Ishikawa (cell line): ENCODE measurements at regions not wholly inside any gene's neighbourhood (a gene's known extent, or its start where the extent isn't known, plus 50 kb on each side); places are given as distances from the start of the nearest gene placed in this dataset.

Source experiments
- CEBPB ChIP-seq: IDR thresholded peaks from 2 replicates; pipeline ENCODE4 v1.6.1; 2012
- CREB1 ChIP-seq: IDR thresholded peaks from 2 replicates; pipeline ENCODE4 v1.6.1; 2012; ENCODE audit warnings: low read depth
- EGR1 ChIP-seq: IDR thresholded peaks from 2 replicates; pipeline ENCODE4 v1.6.1; 2012
- EP300 ChIP-seq: IDR thresholded peaks from 2 replicates; pipeline ENCODE4 v1.6.1; 2012; ENCODE audit warnings: borderline replicate concordance
- FOXM1 ChIP-seq: IDR thresholded peaks from 2 replicates; pipeline ENCODE4 v1.6.1; 2012; ENCODE audit warnings: low read depth, borderline replicate concordance
- NFIC ChIP-seq: IDR thresholded peaks from 2 replicates; pipeline ENCODE4 v1.6.1; 2012
- RAD21 ChIP-seq: IDR thresholded peaks from 2 replicates; pipeline ENCODE4 v1.6.1; 2012; ENCODE audit warnings: low read depth
- TAF1 ChIP-seq: IDR thresholded peaks from 2 replicates; pipeline ENCODE4 v1.6.1; 2012; ENCODE audit warnings: low read depth, mild to moderate bottlenecking
- TCF12 ChIP-seq: IDR thresholded peaks from 2 replicates; pipeline ENCODE4 v1.6.1; 2012; ENCODE audit warnings: low read depth
- TEAD4 ChIP-seq: IDR thresholded peaks from 2 replicates; pipeline ENCODE4 v1.6.1; 2012
- YY1 ChIP-seq: IDR thresholded peaks from 2 replicates; pipeline ENCODE4 v1.6.1; 2012; ENCODE audit warnings: low read depth
- ZBTB7A ChIP-seq: IDR thresholded peaks from 2 replicates; pipeline ENCODE4 v1.6.1; 2012; ENCODE audit warnings: low read depth
- TF ChIP-seq, protein P1 (sequence below): IDR thresholded peaks from 2 replicates; pipeline ENCODE4 v1.6.1; 2012
- TF ChIP-seq, protein P2 (sequence below): IDR thresholded peaks from 2 replicates; pipeline ENCODE4 v1.6.1; 2012; ENCODE audit warnings: low read depth, mild to moderate bottlenecking
- TF ChIP-seq, protein P3 (sequence below): IDR thresholded peaks from 2 replicates; pipeline ENCODE4 v1.6.1; 2012

DNA sequence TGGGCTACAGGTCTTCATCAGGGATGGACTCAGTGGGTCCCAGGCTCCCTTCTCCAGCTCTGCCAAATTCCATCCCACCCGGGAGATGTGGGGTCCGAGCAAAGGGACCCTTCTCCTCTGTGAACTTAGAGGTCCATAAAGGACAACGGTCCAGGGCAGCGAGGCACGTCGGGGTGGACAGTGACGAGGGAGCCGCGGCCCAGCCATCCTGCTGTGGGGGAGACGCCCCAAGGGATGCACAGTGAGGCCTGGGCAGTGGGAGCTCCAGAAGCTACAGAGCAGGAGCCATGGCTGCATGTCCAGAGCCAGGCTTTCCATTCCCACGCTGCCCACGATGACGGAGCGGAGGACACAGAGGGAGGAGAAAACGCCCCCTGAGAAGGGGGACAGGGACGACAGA, 107.5 kb upstream of the PPP1R26 start:
- TF ChIP-seq TAF1 (no peak), TEAD4 (no peak), RAD21 (no peak), CREB1 (no peak)
- TF ChIP-seq, protein P1, sequence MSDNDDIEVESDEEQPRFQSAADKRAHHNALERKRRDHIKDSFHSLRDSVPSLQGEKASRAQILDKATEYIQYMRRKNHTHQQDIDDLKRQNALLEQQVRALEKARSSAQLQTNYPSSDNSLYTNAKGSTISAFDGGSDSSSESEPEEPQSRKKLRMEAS: no peak

DNA sequence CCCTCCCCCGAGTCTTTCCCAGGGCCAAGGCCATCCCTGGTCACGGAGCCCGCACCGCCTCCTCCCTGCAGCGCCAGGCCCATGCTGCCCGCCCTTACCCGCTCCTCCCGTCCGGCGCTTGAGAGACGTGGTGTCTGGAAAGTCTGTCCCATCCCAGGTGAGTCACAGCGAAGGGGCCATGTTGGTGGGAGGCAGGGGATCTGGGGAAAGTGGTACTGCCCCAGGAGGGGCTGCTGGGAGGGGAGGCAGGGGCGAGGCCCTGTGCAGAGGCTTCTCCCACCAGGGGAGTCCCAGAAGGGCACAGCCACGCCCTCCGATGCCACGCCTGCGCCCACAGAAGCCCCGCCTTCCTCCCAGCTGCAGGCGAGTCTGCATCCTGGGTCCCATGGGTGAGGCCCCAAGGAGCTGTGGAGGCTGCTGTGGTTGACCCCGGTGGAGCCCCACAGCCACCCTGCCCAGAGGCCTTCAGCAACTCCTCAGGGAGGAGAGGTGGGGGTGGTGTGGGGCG, 107.0 kb upstream of the PPP1R26 start:
- TF ChIP-seq, protein P1: no peak
- TF ChIP-seq TEAD4 (no peak), RAD21 (no peak), CEBPB (no peak), TCF12 (no peak), CREB1 (no peak), TAF1 (no peak), EGR1 (no peak), NFIC (no peak), ZBTB7A (no peak), EP300 (no peak), YY1 (no peak)
- TF ChIP-seq, protein P2, sequence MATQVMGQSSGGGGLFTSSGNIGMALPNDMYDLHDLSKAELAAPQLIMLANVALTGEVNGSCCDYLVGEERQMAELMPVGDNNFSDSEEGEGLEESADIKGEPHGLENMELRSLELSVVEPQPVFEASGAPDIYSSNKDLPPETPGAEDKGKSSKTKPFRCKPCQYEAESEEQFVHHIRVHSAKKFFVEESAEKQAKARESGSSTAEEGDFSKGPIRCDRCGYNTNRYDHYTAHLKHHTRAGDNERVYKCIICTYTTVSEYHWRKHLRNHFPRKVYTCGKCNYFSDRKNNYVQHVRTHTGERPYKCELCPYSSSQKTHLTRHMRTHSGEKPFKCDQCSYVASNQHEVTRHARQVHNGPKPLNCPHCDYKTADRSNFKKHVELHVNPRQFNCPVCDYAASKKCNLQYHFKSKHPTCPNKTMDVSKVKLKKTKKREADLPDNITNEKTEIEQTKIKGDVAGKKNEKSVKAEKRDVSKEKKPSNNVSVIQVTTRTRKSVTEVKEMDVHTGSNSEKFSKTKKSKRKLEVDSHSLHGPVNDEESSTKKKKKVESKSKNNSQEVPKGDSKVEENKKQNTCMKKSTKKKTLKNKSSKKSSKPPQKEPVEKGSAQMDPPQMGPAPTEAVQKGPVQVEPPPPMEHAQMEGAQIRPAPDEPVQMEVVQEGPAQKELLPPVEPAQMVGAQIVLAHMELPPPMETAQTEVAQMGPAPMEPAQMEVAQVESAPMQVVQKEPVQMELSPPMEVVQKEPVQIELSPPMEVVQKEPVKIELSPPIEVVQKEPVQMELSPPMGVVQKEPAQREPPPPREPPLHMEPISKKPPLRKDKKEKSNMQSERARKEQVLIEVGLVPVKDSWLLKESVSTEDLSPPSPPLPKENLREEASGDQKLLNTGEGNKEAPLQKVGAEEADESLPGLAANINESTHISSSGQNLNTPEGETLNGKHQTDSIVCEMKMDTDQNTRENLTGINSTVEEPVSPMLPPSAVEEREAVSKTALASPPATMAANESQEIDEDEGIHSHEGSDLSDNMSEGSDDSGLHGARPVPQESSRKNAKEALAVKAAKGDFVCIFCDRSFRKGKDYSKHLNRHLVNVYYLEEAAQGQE: no peak
- TF ChIP-seq, protein P3, sequence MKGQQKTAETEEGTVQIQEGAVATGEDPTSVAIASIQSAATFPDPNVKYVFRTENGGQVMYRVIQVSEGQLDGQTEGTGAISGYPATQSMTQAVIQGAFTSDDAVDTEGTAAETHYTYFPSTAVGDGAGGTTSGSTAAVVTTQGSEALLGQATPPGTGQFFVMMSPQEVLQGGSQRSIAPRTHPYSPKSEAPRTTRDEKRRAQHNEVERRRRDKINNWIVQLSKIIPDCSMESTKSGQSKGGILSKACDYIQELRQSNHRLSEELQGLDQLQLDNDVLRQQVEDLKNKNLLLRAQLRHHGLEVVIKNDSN: no peak

DNA sequence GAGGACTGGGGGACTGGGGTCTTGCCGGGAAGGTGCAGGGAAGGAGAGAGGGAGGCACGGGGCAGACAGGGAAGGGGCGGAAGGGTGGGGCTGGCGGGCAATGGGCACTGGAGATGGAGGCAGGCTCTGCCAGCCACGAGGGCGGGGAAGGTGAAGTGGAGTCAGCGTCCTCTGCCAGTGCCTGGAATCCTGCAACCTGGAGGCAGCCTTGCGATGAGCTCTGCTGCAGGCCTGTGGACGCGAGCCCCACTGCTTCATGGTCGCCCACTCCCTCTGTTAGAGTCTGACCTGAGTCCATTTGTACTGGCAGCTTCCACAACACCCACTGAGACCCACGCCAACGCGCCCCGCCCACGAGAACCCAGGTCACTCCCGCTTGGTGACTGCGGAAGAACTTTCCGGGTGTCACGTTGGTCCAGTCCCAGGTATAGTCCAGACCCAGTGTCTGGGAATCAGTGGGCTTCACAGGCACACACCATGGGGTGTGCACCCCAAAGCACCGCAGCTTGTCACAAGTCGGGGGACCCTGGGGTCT, 106.4 kb upstream of the PPP1R26 start:
- TF ChIP-seq, protein P1: no peak
- TF ChIP-seq YY1: no peak
- no peak for TF ChIP-seq NFIC
- no peak for TF ChIP-seq CEBPB
- TF ChIP-seq EP300: no peak
- TF ChIP-seq CREB1: no peak
- TF ChIP-seq FOXM1: no peak
- TF ChIP-seq, protein P2: no peak
- no peak for TF ChIP-seq EGR1
- no peak for TF ChIP-seq ZBTB7A
- no peak for TF ChIP-seq TCF12
- TF ChIP-seq TEAD4: no peak
- no peak for TF ChIP-seq TAF1

DNA sequence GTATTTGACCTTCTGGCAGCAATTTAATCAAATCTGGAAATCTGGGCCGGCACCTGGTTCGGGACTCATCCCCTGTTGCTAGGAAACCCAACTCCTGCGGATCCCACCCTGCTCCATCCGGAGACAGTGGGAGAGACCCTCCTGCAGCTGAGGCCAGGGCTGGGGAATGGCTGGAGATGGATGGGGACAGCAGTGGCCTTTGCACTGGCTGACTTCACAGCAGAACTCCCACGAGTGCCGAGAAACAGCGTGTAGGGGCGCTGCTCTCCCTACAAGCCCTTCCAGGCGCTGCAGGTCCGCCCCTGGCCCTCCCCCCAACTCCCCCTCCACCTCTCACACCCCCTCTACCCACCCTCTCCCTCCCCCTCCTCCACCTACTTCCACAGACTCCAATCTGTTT, 105.8 kb upstream of the PPP1R26 start:
- TF ChIP-seq EP300 (no peak), NFIC (no peak)
- TF ChIP-seq, protein P2: no peak
- TF ChIP-seq, protein P3: no peak

DNA sequence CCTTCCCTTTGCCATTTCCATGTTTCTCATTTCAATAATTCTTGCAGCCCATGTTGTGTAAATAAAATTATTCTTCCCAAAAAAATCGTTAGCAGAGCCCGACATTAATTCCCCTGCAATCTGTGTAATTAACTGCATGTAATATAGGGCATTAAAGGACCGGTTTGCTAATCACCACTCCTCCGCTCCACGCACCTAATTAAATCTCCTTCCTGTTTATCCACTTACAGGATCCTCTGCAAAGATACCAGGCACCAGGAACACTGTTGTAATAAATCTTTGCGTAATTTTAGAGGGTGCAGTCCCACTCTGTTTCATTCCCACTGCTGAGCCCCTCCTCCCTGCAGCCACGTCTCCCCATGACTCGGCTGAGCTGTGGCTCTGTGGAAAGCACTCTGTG, 105.0 kb upstream of the PPP1R26 start:
- no peak for TF ChIP-seq YY1
- TF ChIP-seq, protein P2: no peak
- TF ChIP-seq, protein P1: no peak
- TF ChIP-seq EP300: no peak
- no peak for TF ChIP-seq ZBTB7A
- no peak for TF ChIP-seq RAD21
- TF ChIP-seq TAF1: no peak
- TF ChIP-seq TEAD4: no peak
- no peak for TF ChIP-seq NFIC
